Muscle of leg (tissue), 3 donors: ENCODE measurements at regions not wholly inside any gene's neighbourhood (a gene's known extent, or its start where the extent isn't known, plus 50 kb on each side); places are given as distances from the start of the nearest gene placed in this dataset.
"Not testable (repeated sequence)": the region's sequence is repeated elsewhere in the genome, so short reads cannot be mapped to it uniquely, and the experiment has no call there.

Source experiments
- DNase-seq: peaks from one replicate; pipeline ENCODE4 v3.0.0; 2013
- H3K27ac ChIP-seq: one replicate; pipeline ENCODE4 v1.5.1; 2013; ENCODE audit warnings: mild to moderate bottlenecking, low read length, control low read depth
- H3K27me3 ChIP-seq: one replicate; pipeline ENCODE4 v1.6.1; 2013; ENCODE audit warnings: low read length; ENCODE audit not compliant: control insufficient read depth, insufficient read depth
- H3K36me3 ChIP-seq: one replicate; pipeline ENCODE4 v1.6.1; 2013; ENCODE audit warnings: low read length; ENCODE audit not compliant: control insufficient read depth, insufficient read depth
- H3K4me1 ChIP-seq: one replicate; pipeline ENCODE4 v1.6.1; 2013; ENCODE audit warnings: low read length; ENCODE audit not compliant: control insufficient read depth, insufficient read depth
- H3K4me3 ChIP-seq: one replicate; pipeline ENCODE4 v1.5.1; 2013; ENCODE audit warnings: low read length, control low read depth
- H3K9me3 ChIP-seq: replicated peaks from 2 replicates; pipeline ENCODE4 v1.6.1; 2013; ENCODE audit warnings: low read depth, low read length; ENCODE audit not compliant: control insufficient read depth
- WGBS: methylation state at CpG from one replicate; pipeline ENCODE4 v1.1.5; 2013; ENCODE audit warnings: missing lambda C conversion rate; ENCODE audit not compliant: insufficient coverage; 5-methylcytosine and 5-hydroxymethylcytosine counted together

DNA sequence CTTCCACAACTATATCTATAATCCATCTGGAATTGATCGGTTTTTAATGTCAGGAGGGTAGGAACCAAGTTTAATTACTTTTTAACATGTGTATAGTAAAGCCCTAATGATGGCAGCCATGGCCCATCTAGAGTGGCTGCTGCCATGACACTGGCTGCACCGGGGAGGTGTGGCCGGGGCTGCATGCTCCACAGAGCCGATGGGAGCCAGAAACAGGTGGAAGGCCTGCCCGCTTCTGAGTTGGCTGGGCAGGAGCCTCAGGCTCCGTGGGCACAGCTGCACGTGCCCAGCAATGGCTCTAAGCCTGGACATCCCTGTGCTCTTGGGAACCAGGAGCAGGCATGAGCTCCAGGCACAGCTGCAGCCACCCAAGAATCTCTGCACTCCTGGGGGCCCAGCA, 73.0 kb downstream of the GBP6 start:
- Histone ChIP-seq H3K27me3 (no peaks in the 10 kb centered on the region), H3K27ac (no peak overlapping the region), H3K4me3 (no peak overlapping the region), H3K4me1 (no peaks in the 10 kb centered on the region), H3K36me3 (no peaks in the 10 kb centered on the region), H3K9me3 (peaks cover 11% of the 10 kb centered on the region)
- 90% methylated on average over 6 of the region's 7 CpGs for WGBS
- no peak for DNase-seq

DNA sequence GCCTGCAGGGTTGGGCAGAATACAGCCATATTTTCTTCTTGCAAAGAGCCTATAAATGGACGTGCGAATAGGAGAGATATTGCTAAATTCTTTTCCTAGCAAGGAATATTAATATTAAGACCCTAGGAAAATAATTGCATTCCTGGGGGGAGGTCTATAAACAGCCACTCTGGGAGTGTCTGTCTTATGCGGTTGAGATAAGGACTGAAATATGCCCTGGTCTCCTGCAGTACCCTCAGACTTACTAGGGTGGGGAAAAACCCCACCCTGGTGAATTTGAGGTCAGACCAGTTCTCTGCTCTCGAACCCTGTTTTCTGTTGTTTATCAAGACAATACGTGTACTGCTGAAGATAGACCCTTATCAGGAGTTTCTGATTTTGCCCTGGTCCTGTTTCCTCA, 74.4 kb downstream of the GBP6 start:
- DNase-seq, H3K36me3 ChIP-seq, H3K27ac ChIP-seq, H3K4me1 ChIP-seq, H3K27me3 ChIP-seq, H3K4me3 ChIP-seq: not testable (repeated sequence)
- H3K9me3 ChIP-seq: peaks cover 12% of the 10 kb centered on the region
- 100% methylated on average over 1 of the region's 5 CpGs for WGBS

DNA sequence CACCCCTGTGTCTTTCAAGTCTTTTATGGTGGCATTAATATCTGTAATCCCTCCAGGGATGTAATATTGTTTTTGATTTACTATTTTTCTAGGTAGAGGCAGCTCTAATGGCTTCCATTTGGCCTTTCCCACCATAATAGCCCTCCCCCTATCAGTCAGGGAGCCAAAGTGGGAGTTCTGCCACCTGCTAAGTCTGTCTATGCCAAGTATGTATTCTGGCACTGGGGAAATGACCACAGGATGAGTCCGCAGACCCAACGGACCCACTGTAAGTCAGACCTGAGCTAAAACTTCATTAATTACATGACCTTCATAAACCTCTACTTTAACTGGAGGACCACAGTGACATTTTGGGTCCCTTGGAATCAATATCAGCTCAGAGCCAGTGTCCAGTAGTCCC, 77.1 kb downstream of the GBP6 start:
- no CpG with 5 or more reads among the region's 2 CpGs for WGBS
- H3K4me1 ChIP-seq: no peaks in the 10 kb centered on the region
- peaks cover 12% of the 10 kb centered on the region for H3K9me3 ChIP-seq

DNA sequence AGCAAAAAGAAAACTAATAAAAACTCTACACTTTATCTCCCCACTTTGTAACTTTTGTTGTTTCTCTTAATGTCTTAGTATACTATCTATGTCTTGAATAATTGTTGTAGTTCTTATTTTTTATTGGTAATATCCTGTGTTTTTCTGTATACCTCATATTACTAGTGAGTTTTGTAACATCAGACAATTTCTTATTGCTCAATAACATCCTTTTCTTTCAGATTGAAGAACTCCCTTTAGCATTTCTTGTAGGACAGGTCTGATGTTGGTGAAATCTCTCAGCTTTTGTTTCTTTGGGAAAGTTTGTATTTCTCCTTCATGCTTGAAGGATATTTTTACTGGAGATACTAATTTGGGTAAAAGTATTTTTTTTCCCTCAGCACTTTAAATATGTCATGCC, 79.8 kb upstream of the LRRC8B start:
- no peaks in the 10 kb centered on the region for H3K4me1 ChIP-seq
- H3K36me3 ChIP-seq: no peaks in the 10 kb centered on the region
- H3K27me3 ChIP-seq: no peaks in the 10 kb centered on the region
- H3K4me3 ChIP-seq: no peak overlapping the region
- H3K27ac ChIP-seq: no peak overlapping the region
- DNase-seq: no peak
- peaks cover 6% of the 10 kb centered on the region for H3K9me3 ChIP-seq

More for the DNA sequence above, 77.1 kb downstream of the GBP6 start:
- no peak overlapping the region for H3K27ac ChIP-seq
- DNase-seq: no peak
- H3K36me3 ChIP-seq: no peaks in the 10 kb centered on the region
- H3K27me3 ChIP-seq: no peaks in the 10 kb centered on the region
- no peak overlapping the region for H3K4me3 ChIP-seq

DNA sequence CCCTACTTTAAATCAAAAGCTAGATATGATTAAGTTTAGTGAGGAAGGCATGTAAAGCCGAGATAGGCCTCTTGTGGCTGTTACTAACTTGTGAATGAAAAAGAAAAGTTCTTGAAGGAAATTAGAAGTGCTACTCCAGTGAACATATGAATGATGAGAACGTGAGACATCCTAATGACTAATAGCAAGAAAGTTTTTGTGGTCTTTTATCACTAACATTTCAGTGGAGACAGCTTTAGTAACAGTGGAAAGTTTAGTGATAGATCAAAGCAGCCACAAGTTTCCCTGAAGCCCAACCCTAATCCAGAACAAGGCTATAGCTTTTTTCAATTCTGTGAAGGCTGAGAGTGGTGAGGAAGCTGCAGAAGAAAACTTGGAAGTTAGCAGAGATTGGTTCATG, 73.6 kb upstream of the LRRC8B start:
- Histone ChIP-seq H3K9me3 (no peaks in the 10 kb centered on the region), H3K36me3 (no peaks in the 10 kb centered on the region), H3K27ac (no peak overlapping the region), H3K4me3 (no peak overlapping the region), H3K4me1 (no peaks in the 10 kb centered on the region), H3K27me3 (no peaks in the 10 kb centered on the region)
- no peak for DNase-seq
- no CpG with 5 or more reads among the region's 2 CpGs for WGBS

DNA sequence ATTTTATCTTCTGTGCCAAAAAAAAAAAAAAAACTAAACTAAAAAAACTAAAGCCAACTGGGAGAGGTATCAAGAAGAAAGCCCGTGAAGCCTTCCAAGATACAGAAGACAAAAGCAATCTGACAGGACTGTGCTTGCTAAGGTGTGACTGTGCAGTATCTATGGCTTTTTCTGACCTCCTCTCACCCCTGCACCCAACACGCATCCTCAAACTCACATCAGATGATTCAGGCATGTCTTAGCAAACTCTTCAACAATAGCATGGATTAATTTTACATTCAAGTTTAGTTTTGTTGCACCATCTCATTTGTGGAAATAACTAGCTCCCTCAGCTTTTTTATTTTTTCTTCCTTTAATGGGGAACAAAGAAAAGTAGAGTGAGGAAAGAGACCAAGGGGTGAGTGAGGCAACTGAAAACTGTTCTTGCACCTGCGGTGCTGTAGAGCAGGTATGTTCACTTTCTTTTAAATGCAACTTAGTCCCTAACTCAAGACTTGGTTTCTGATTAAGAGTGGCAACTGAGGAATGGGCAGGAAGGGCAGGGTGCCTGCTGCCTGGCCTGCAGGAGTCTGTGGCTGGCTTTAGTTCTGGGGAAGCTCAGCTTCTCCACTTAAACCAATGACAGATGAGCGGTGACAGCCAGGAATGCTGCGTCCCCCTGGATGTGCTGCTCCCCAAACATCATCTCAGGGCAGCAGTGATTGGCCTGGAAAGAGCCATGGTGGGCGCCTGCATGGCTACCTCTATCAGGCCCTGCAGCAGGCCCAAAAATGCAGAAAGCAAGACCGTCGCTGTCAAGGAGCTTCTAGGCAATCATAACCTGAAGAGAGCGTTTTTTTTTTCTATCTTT, 71.3 kb upstream of the LRRC8B start:
- Histone ChIP-seq H3K27ac (no peak overlapping the region), H3K27me3 (no peaks in the 10 kb centered on the region), H3K4me1 (no peaks in the 10 kb centered on the region), H3K36me3 (no peaks in the 10 kb centered on the region), H3K4me3 (no peak overlapping the region), H3K9me3 (no peaks in the 10 kb centered on the region)
- no peak for DNase-seq
- 83% methylated on average over 5 of the region's 9 CpGs for WGBS

DNA sequence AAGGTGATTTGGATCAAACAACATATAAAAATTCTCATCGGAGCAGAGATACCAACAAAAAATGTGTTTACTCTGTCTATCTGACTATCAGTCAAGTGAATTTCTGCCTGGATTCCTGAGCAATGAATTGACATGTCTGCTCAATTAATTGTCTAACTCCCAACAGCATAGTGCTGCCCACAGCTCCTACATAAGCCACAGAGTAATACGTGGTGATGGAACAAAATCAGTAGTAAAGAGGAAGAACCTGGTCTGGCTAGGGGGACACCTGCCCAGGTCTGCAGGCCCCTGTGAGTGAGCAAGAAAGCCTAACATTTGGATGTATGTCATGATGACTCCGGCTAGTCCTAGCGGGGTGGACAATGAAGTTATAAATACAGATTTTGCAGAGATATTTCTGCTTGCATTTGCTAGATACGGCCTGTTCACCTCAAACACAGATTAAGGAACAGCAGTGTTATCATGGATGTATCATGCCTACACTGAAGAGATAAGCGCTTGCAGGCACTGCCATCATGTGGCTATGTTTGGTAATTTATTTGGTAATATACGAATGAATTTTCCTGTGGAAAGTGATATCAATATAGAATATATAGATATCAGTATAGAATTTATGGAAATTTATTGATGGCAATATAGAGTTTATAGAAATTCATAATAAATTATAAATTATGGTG, 69.6 kb upstream of the LRRC8B start:
- Histone ChIP-seq H3K4me1 (no peaks in the 10 kb centered on the region), H3K9me3 (no peaks in the 10 kb centered on the region), H3K27me3 (no peaks in the 10 kb centered on the region), H3K27ac (no peak overlapping the region), H3K36me3 (no peaks in the 10 kb centered on the region), H3K4me3 (no peak overlapping the region)
- no CpG with 5 or more reads among the region's 7 CpGs for WGBS
- DNase-seq: peak; percentile 46

DNA sequence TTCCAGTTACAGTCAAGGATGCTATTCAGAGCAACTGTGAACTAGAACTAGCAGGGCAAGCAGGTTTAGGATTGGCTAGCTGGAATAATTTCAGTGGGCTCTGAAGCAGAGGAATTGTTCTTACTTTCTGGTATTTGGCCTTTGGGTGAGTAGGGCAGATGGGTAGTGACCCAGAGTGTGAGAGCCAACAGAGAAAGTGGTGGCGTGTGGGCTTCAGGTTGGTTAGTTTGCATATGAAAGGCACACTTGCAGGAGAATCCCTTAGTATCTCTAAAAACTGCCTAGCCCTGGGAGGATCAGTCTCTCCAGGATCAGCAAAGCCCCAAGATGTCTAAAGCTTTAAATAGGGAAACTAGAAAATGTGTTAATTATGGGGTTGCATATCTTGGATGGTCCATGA, 67.6 kb upstream of the LRRC8B start:
- H3K9me3 ChIP-seq: no peaks in the 10 kb centered on the region
- no peak overlapping the region for H3K27ac ChIP-seq
- H3K4me1 ChIP-seq: no peaks in the 10 kb centered on the region
- 60% methylated on average over 1 of the region's 1 CpG for WGBS
- H3K36me3 ChIP-seq: no peaks in the 10 kb centered on the region
- no peaks in the 10 kb centered on the region for H3K27me3 ChIP-seq
- DNase-seq: no peak
- no peak overlapping the region for H3K4me3 ChIP-seq

DNA sequence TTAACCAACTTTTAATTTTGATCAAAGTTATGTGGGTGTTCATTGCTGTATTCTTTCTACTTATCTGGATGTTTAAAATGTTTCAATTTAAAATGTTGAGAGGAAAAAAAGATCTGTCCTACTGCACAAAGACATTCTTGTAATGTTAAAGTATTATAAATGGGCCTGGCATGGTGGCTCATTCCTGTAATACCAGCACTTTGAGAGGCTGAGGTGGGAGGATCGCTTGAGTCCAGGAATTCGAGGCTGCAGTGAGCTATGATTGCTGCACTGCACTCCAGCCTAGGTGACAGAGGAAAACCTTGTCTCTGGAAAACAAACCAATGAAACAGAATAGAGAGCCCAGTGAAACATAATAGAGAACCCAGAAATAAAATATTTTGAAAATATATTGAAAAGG, 65.5 kb upstream of the LRRC8B start:
- DNase-seq: no peak
- no peaks in the 10 kb centered on the region for H3K4me1 ChIP-seq
- H3K27me3 ChIP-seq: no peaks in the 10 kb centered on the region
- no peak overlapping the region for H3K4me3 ChIP-seq
- no peak overlapping the region for H3K27ac ChIP-seq
- no CpG with 5 or more reads among the region's 2 CpGs for WGBS
- no peaks in the 10 kb centered on the region for H3K36me3 ChIP-seq
- H3K9me3 ChIP-seq: no peaks in the 10 kb centered on the region

DNA sequence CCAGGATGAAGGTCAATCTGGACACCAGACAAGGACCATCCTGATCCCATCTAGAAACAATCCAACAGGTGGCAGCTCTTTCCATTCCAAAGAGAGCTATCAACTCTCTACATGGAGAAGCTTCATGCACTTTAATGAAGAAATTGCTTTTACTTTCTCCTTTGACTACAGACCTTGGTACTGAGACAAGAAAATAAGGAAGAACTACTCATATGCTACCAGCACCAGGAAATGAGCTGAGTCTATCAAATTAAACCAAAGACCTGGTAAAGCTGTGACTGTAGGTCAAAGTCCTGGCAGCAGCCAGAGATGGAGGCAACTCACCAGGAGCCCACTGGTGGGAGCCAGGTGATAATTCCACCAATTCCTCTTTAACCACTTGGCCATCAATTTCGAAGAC, 64.3 kb upstream of the LRRC8B start:
- Histone ChIP-seq H3K4me3 (no peak overlapping the region), H3K4me1 (no peaks in the 10 kb centered on the region), H3K27ac (no peak overlapping the region), H3K36me3 (no peaks in the 10 kb centered on the region), H3K9me3 (no peaks in the 10 kb centered on the region), H3K27me3 (no peaks in the 10 kb centered on the region)
- DNase-seq: no peak
- no CpG with 5 or more reads among the region's 1 CpG for WGBS
